CD4-positive, alpha-beta T cell treated with Interleukin-1 beta for 1 hour (primary cell): ENCODE measurements at regions not wholly inside any gene's neighbourhood (a gene's known extent, or its start where the extent isn't known, plus 50 kb on each side); places are given as distances from the start of the nearest gene placed in this dataset.
"Not testable (repeated sequence)": the region's sequence is repeated elsewhere in the genome, so short reads cannot be mapped to it uniquely, and the experiment has no call there.

Source experiments
- DNase-seq, 2 donors: peaks; one replicate each; pipeline ENCODE4 v3.0.0-alpha.2; 2020 to 2022

DNA sequence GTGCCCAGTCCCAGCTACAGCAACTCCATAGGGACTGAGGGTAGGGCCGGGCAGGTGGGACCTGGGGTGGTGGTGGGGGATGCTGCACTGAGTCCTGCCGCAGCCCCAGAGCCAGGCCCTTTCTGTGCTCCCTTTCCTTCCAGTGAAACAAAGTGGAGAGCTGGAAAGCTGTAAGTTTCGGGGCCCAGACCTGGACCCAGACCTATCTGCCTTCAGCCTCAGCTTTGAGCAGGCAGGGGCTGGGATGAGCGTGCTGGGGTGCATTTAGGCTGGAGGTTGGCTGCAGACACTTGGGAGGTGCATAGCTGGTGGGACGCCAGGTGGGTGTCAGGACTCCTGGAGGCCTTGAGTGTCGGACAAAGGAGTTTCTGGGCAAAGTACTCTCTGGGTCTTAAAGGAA, 92.7 kb upstream of the C1orf174 start:
- no peak for DNase-seq

DNA sequence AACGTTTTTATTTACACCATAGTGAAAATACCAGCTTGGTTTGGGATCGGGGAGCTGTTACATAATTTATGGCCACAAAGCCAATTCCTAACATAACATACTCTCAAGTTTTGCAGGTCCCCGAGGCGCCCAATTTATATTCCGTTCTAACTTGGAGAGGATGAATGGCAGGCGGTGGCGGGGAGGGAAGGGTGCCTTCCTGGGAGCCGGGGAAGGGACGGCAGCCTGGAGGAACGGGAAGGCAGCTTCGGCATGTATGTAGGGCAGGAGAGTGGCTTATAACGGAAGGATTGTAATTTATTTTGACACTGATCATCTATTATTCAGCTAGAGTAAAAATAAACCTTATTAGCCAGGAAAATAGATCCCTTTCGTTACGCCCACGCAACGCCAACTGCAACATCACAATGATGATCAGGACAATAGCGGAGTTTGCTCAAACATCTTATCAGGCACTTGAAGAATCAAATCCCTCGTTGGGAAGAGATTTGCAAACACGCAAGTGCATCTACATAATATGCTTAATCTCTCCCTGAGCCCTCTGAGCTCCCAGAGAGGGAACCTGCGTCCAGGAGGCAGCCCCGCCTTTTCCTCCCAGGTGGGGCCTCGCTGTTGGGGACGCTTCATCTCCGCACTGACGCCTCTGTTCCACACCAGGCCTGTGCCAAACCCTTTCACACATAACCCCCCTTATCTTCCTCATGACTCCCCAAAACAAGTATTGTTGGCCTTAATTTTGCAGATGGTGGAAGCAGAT, 93.7 kb upstream of the C1orf174 start:
- no peak for DNase-seq

DNA sequence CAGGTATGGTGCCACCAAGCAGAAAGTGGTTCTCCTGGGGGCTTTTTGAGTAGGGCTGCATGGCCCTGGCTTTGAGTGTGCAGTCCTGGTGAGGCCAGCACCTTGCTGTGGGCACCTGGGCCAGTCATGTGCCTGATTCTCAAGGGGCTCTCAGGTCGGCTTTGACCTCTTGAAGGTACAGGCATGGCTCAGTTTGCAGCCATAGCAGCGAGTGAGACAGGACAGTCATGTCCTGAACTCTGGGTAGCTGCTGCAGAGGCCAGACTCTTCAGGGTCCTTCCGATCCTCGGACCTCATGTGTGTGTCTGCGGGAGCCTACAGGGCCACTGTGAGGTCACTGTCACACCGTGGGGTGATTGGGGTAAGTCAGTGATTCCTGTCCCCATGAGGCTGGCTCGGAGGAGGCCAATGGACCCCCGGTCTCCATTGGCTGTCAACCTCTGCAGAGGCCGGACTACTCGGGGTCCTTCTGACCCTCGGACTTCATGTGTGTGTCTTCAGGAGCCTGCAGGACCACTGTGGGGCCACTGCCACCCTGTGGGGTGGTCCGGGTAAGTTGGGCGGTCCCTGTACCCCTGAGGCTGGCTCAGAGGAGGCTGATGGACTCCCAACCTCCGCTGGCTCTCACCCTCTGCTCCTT, 95.2 kb upstream of the C1orf174 start:
- DNase-seq = no peak

DNA sequence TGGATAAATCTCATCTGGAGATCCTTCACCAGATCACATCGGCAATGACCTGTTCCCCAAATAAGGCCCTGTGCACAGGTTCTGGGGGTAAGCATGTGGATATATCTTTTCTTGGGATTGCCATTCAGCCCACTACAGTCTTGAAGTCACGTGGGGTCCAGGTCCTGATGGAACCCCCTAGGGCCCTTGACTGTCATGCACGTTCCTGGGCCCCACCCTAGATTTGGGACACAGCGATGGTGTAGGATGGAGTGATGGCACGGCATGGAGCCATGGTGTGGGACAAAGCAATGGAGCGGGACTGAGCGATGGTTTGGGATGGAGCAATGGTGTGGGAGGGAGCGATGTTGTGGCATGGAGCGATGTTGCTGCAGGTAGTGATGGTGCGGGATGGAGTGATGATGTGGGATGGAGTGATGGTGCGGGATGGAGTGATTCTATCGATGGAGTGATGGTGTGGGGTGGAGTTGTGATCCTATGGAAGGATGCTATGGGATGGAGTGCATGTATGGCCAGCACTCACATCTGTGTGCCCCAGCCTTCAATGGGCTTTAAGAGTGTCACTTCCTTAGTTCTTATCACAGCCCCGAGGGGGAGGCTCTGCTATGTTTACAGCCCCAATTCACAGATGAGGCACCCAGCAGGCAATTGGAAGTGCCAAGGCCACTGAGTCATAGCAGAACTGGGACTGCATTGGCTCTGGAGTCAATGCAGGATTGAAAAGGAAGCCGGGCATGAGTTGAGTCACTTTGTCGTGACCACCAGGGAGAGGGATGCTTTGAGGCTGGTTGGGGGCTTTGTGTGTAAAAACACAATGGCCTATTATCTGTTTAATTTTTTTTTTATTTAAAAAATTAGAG, 97.0 kb upstream of the C1orf174 start:
- DNase-seq = no peak

DNA sequence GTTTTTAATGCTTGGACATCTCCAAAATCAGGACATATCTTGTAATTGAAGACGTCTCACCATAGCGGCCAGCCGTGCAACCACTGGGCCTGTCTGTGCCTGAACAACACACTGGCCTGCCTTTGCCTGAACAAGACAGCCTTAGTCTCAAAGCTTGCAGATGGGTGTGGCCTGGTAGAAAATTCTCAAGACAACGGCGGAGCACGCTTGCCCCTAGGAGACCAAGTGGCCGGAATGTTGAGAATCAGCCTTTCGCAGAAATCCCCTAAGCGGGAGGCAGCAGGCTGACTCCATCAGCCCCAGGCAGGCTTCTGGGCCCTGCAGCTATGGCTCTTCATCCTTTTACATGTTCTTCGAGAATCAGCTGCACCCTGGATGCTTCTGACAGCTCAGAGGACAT, 98.0 kb upstream of the C1orf174 start:
- no peak for DNase-seq

DNA sequence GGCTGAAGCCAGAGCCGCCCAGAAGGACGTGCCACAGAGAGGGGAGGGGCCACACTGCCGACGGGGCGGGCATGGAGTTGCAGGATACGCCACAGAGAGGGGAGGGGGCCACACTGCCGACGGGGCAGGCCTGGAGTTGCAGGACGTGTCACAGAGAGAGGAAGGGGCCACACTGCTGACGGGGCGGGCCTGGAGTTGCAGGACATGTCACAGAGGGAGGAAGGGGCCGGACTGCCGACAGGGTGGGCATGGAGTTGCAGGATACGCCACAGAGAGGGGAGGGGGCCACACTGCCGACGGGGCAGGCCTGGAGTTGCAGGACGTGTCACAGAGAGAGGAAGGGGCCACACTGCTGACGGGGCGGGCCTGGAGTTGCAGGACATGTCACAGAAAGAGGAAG, 99.4 kb upstream of the C1orf174 start:
- DNase-seq = not testable (repeated sequence)

DNA sequence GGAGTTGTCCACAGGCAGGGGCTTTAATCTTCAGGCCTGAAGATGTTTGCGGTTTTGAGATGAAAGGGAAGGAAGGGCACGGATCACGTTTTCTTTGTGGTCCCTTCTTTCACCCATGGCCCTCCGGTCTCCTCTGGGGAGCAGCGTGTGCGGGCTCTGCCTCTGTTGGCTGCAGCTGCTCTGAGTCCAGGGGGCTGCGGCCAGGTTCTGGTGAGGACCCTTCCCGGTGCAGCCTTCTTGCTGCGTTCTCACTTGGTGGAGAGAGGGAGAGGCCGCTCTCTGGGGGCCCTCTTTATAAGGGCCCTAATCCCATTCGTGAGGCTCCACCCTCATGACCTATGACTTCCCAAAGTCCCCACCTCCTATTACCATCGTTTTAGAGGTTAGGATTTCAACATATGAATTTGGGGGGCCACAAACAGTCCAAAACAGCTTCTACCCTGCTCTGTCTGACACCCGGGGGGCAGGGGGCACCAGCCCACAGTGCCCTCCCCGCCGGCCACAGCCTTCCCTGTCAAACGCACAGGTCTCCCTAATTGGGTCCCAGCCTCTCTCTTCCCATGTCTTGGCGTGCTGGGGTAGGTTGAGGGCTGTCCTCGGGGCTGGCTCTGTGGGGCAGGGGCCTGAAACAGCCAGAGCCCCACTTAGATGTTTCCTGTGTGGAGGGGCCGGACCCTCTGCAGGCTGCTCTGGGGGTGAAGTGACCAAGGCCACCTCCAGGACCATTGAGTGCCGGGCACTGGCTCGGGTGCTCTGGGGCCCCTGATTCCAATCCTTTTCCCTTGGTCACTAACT, 100.1 kb upstream of the C1orf174 start:
- no peak for DNase-seq

DNA sequence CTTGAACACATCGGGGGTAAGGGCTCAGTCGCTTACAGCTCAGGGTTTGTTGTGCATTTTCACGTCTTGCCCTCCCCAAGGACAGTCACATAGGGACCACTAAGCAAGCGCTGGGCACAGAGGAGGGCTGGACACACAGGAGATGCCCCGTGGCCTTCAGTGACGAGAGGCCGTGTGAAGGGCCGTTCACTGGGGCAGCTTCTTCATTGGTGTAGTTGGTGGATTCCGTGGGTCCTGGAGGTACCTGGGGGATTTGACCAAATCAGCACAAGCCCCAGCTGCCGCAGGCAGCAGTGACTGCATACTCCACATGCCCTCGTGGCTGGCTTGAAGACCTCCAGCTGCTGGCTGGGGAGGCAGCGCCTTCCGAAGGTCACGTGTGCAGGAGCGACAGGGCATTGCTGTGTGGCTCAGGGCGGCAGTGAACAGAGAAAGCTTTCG, 100.8 kb upstream of the C1orf174 start:
- no peak for DNase-seq

DNA sequence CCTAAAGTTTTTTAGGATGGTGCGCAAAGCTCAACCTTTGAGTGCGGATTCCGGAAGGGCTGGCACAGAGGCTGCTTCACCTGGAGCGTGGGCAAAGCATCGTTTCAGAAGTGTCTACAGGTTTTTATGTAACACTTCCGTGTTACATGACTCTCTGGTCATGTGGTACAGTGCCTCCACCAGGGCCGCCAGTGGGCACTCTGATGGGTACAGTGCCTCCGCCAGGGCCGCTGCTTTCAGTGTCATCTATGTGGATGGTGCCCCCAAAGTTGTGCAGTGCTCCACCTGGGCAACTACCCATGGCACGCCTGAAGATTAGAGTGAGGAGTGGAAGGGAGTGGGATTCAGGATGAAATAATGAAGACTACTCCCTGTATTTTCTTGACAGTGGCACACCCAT, 101.4 kb upstream of the C1orf174 start:
- no peak for DNase-seq

DNA sequence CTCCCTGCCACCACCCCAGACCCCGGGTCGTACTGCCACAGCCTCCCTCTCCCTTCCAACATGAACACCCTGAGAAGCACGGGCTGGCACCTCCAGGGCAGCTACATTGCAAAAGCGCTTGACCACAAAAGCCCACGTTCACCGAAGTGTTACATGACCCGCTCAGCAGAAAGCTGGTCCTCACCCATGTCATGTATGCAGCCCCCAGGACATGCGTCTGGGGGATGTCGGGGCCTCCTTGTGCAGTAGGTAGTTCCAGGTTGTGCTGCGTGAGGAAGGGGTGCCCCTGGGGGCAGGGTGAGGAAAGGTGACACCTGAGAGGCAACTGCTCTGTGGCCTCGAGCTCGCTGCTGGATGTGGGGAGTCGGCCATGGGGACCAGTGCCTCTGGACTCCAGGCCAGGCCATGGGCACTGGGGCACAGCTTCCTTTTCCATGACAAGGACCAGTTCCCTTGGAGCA, 102.0 kb upstream of the C1orf174 start:
- DNase-seq = no peak

DNA sequence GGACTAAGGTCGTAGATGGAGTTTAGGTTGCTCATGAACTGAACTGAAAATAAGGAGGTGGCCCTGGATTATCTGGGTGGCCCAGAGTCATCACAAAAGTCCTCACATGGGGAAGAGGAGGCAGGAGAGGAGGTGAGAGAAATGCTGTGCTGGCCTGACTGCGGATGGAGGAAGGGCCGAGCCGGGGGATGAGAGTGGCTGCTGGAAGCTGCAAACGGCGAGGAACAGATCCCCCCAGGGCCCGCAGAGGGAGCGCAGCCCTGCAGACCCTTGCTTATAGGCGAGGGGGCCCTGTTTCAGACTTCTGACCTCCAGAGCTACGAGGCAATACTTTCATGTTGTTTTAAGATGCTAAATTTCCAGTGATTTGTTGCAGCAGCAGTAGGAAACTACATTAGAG, 102.7 kb upstream of the C1orf174 start:
- DNase-seq = no peak

DNA sequence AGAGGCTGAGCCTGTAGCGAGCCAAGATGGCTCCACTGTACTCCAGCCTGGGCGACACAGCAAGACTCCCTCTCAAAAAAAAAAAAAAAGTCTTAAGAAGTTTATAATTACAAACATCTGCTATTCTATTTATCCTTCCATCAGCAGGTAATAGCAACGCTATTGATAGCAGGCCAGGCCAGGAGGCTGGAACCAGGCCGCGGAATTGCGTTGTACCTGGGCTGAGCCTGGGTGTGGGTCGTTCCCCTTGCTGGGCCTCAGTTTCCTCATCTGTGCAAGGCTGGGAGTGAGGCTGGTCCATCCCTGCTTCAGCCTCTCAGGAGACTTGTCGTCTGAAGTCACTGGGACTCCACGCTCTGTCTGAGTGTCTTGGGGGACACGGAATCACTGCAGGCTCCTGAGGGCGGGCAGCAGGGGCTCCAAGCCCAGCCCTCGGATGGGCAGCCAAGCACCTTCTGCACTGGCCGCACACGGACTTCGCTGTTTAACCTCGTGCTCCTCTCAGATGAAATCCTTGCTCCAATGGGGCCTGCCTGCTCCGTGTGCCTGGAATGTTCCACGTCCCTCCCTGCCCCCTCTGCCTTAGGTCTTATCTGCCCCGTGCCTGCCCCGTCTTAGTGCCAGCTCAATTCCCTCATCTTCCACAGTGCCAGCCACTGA, 103.9 kb upstream of the C1orf174 start:
- no peak for DNase-seq

DNA sequence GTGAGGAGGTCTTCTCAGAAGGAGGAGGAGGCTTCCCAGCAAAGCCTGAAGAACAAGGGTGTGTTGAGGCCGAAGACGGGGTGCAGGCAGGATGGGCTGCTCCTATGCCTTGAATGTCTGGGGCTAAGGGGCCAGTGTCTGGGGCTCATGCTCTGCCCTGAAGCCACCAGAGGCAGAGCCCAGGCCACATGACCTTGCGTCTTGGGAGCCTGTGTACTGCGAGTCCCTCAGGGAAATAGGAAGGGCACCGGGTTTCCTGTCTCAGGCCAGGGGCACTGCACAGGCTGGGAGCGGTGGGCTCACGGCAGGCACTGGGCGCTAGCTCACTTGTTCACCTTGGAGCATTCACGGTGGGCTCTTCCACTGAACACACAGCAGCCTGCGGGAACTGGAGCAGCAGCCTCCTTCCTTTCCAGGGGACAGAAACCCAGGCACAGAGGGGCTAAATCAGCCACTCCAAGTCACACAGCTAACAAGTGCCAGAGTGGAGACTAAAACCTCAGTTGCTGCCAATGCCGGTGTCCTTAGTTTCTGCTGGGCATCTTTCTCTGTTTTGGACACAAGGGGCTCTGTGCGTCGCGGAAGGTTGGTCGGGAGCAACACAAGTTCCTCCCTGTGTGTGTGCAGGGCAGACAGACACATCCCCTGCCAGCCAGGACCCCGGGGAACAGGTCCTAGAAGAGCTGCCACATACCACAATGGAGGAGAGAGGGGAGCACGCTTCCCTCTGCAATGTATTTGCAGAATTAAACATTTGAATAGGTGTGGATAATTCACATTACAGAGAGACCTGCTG, 104.8 kb upstream of the C1orf174 start:
- no peak for DNase-seq

DNA sequence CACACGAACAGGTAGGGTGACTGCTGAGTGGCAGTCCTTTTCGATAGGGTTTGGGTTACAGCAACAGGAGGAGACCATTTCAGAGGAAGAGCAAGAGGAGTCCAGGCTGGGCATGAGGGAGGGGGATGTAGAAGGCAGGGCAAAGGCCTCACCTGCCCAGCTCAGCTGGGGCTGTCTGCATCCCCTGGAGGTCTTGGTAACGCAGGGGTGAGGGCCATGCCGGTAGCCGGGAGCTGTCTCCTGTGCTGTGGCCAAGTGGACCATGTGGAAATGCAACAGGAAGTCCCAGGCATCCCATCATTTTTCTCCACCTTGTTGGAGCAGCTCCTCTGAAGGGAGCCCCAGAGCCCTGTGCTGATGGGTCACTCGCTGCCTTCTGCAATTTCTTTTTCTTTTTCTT, 105.4 kb upstream of the C1orf174 start:
- DNase-seq = no peak

DNA sequence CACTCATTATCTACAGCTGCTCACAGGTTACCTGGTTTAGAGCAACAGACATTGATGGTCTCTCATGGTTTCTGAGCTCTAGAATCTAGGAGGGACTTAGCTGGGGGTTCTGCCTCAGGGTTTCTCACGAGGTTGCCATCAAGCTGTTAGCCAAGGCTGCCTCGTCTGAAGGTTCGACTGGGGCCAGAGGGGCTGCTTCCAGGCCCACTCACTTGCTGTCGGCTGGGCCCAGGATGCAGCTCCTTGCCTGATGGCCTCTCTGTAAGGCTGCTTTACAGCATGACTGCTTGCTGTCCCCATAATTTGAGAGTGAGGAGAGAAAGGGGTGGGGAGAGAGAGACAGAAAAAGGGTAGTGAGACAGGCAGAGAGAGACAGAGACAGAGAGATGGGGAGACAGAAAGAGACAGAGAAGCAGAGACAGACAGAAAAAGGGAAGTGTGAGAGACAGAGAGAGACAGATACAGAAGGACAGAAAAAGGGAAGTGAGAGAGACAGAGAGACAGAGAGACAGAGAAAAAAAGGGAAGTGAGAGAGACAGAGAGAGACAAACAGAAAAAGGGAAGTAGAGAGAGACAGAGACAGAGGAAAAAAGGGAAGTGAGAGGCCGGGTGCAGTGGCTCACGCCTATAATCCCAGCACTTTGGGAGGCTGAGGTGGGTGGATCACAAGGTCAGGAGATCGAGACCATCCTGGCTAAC, 106.8 kb upstream of the C1orf174 start:
- peak in 1 of 2 donors; percentile 12 for DNase-seq

DNA sequence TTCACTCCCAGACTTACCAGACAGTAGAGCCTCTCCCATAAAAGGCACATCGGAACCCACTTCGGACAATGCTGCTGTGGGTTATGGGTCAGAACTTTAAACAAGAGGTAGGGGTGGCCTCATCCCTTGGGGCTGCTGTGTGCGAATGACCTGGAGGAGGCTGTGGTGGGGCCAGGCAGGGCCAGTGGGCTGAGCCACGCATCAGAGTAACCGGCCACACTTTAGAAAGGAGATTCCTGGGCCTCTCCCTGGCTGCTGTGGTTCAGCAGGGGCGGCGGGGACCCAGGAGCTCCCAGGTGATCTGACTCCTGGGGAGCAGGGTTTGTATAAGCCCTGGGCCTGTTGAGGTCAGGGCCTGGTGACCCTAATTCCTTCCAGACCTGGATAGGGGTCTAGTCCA, 110.2 kb upstream of the C1orf174 start:
- no peak for DNase-seq

DNA sequence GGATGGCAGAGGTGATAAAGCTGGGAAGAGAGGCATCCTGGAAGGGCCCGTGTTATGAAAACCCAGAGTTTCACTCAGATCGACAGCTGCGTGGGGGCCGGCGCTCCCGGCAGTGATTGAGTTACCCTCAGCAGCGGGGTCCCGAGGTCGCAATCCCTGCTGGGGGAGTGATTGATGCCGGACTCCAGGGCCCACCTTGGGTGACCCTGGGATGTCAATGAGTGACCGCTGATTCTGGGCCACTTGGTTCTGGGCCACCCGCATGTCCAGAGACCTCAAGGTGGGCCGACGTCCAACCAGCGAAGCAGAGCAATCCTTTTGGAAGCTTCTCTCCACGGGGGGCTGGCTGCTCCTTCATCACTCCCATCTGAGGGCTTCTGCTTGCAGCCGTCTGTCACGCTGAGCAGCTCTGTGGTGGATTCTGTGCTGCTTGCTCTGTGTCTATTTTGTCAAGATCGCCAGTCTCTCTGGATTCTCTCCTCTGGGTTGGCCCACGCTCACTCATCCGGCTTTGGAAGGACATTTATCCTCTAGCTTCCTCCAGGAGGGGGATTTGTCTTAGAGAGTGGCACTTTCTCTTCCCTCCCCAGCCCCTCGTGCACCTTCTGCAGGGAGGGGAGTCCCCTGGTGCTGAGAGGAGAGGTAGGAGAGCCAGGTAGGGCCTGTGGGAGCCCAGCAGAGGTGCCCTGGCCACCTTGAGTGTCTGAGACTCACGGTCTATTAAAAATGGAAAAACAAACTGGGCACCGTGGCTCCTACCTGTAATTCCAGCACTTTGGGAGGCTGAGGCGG, 110.9 kb upstream of the C1orf174 start:
- DNase-seq = no peak

DNA sequence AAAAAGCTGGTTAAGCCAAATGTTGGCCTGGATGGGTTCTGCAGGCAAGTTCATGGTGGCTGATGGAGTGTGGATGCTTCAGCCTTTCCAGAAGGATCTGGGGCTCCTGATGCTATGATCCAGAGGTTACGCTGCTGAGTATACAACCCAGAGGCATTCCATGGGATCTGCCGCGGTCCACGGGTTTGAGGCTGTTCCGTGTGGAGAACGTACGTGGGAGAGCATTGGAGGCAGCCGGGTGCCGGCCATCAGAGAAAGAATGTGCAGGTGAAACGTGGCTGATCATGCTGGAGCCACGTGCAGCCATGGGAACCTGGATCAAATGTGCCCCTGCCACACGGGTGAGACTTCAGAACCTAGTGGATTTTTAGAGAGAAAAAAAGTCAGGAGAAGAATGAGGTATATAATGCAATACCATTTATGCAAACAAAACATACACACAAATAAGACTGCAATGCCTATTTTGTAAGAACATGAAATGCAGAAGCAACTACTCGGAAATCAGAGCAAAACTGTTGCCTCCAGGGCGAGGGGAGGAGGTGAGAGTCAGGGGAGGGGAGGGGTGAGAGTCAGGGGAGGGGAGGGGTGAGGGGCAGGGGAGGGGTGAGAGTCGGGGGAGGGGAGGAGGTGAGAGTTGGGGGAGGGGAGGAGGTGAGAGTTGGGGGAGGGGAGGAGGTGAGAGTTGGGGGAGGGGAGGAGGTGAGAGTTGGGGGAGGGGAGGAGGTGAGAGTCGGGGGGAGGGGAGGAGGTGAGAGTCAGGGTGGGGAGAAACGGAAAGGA, 116.5 kb upstream of the C1orf174 start:
- DNase-seq = no peak
